ENCODE measurements at regions not wholly inside any gene's neighbourhood (a gene's known extent, or its start where the extent isn't known, plus 50 kb on each side); places are given as distances from the start of the nearest gene placed in this dataset.
A peak's percentile ranks its signal among the peaks of the same experiment; 100 is the strongest.
"Not testable (repeated sequence)": the region's sequence is repeated elsewhere in the genome, so short reads cannot be mapped to it uniquely, and the experiment has no call there.

GRCh38 chr10:44280226-44281014, 104.5 kb downstream of the CXCL12 start:
- no peak for DNase-seq (ENCODE audit: extremely low spot score, insufficient read length, low read depth)
- no peak for FAIRE-seq

- FAIRE-seq = no peak
These were observed 105.3 kb downstream of the CXCL12 start for GRCh38 chr10:44279426-44280126.

GRCh38 chr10:44278837-44279324, 106.0 kb downstream of the CXCL12 start:
- FAIRE-seq (no peak), DNase-seq (ENCODE audit: extremely low spot score, insufficient read length, low read depth) (no peak)

More at GRCh38 chr10:44279426-44280126, 105.3 kb downstream of the CXCL12 start:
- DNase-seq (ENCODE audit: extremely low spot score, insufficient read length, low read depth) = no peak

GRCh38 chr10:44268435-44268948, 116.4 kb downstream of the CXCL12 start:
- not testable (repeated sequence) for DNase-seq (ENCODE audit: extremely low spot score, insufficient read length, low read depth); FAIRE-seq

- FAIRE-seq (no peak), DNase-seq (ENCODE audit: extremely low spot score, insufficient read length, low read depth) (no peak)
These were observed 117.9 kb downstream of the CXCL12 start for GRCh38 chr10:44267007-44267406.

- DNase-seq (ENCODE audit: extremely low spot score, insufficient read length, low read depth) (no peak), FAIRE-seq (peak; percentile 26)
These were observed 120.7 kb downstream of the CXCL12 start for GRCh38 chr10:44264244-44264643.

- DNase-seq (ENCODE audit: extremely low spot score, insufficient read length, low read depth) = no peak
- no peak for FAIRE-seq
These were observed 121.1 kb downstream of the CXCL12 start for GRCh38 chr10:44263771-44264170.

GRCh38 chr10:44262551-44263251, 122.2 kb downstream of the CXCL12 start:
- FAIRE-seq (no peak), DNase-seq (ENCODE audit: extremely low spot score, insufficient read length, low read depth) (no peak)

- DNase-seq (ENCODE audit: extremely low spot score, insufficient read length, low read depth) (no peak), FAIRE-seq (peak; percentile 21)
These were observed 123.0 kb downstream of the CXCL12 start for GRCh38 chr10:44261710-44262455.

- FAIRE-seq (no peak), DNase-seq (ENCODE audit: extremely low spot score, insufficient read length, low read depth) (no peak)
These were observed 123.6 kb downstream of the CXCL12 start for GRCh38 chr10:44261296-44261695.

- FAIRE-seq (no peak), DNase-seq (ENCODE audit: extremely low spot score, insufficient read length, low read depth) (no peak)
These were observed 124.5 kb downstream of the CXCL12 start for GRCh38 chr10:44260286-44260928.

- peak; percentile 15 for FAIRE-seq
- no peak for DNase-seq (ENCODE audit: extremely low spot score, insufficient read length, low read depth)
These were observed 125.6 kb downstream of the CXCL12 start for GRCh38 chr10:44259090-44259874.

- no peak for FAIRE-seq
These were observed 126.3 kb downstream of the CXCL12 start for GRCh38 chr10:44258460-44259089.

GRCh38 chr10:44258019-44258418, 126.9 kb downstream of the CXCL12 start:
- DNase-seq (ENCODE audit: extremely low spot score, insufficient read length, low read depth) = no peak
- no peak for FAIRE-seq

More at GRCh38 chr10:44258460-44259089, 126.3 kb downstream of the CXCL12 start:
- no peak for DNase-seq (ENCODE audit: extremely low spot score, insufficient read length, low read depth)

GRCh38 chr10:44253769-44254462, 131.0 kb downstream of the CXCL12 start:
- FAIRE-seq (no peak), DNase-seq (ENCODE audit: extremely low spot score, insufficient read length, low read depth) (no peak)

- not testable (repeated sequence) for FAIRE-seq
These were observed 132.3 kb downstream of the CXCL12 start for GRCh38 chr10:44252631-44253030.

GRCh38 chr10:44249933-44250332, 135.0 kb downstream of the CXCL12 start:
- not testable (repeated sequence) for FAIRE-seq; DNase-seq (ENCODE audit: extremely low spot score, insufficient read length, low read depth)

More at GRCh38 chr10:44252631-44253030, 132.3 kb downstream of the CXCL12 start:
- DNase-seq (ENCODE audit: extremely low spot score, insufficient read length, low read depth) = not testable (repeated sequence)
